ENCODE measurements at regions not wholly inside any gene's neighbourhood (a gene's known extent, or its start where the extent isn't known, plus 50 kb on each side); places are given as distances from the start of the nearest gene placed in this dataset.

DNA sequence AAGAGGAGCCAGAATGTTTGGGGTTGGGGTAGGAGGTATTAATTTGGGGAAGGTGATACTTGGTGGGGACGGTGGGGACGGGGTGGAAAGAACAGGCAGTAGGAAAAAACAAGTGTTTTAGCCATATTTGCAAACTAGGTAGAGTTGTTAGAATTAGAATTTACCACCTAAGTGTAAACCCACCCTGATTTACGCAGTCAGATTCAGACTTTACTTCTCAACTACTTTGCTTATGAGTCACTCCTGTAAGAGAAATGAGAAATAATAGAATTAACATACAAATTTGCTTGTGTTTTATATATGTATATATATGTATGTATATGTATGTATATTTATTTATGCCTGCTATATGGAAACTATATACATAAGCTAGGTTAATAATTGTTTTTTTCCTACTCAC lies 1168.2 kb upstream of the ZEB2 start:
- Histone ChIP-seq H3K27ac (ENCODE audit: low read depth, low read length) (no peak overlapping the region), H3K27me3 (ENCODE audit: control insufficient read depth, insufficient read depth, low read length) (no peaks in the 10 kb centered on the region), H3K4me1 (ENCODE audit: control insufficient read depth, insufficient read depth, low read length) (no peaks in the 10 kb centered on the region), H3K36me3 (ENCODE audit: control insufficient read depth, insufficient read depth, low read length) (no peaks in the 10 kb centered on the region), H3K9ac (ENCODE audit: low read length) (no peak overlapping the region), H3K4me3 (ENCODE audit: low read length) (no peak overlapping the region)

DNA sequence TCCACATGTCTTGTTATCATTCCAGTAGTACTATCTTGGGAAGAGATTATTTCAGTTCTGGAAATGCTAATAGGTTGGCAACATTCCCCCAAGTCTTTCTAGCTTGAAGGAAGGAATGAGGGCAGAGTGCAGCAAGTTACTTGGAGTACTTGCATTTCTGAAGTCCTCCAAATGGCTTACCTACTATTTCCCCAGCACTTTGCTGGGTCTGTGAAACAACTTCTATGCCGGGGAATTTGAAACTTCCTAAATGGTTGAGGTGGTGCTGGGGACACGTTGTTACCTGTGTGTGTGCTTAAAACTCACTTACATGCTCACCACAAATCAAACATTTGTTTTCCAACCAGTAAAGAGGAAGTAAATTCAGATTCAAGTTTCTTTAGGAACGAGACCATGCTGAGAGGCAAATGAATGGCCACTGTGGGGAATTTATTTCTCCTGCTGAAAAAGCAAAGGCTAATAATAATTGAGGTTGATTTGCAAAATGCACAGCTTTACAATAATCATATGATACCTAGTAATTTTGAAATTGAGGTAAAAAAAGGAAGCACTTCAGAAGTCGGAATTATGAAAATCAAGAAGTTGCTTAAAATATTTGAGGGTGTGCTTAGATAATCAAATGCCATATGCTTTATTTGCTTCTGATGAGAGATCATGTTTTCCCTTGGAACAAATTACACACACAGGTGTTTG lies 1167.7 kb upstream of the ZEB2 start:
- Histone ChIP-seq H3K27ac (ENCODE audit: low read depth, low read length) (no peak overlapping the region), H3K27me3 (ENCODE audit: control insufficient read depth, insufficient read depth, low read length) (no peaks in the 10 kb centered on the region), H3K4me3 (ENCODE audit: low read length) (no peak overlapping the region), H3K9ac (ENCODE audit: low read length) (no peak overlapping the region), H3K4me1 (ENCODE audit: control insufficient read depth, insufficient read depth, low read length) (no peaks in the 10 kb centered on the region), H3K36me3 (ENCODE audit: control insufficient read depth, insufficient read depth, low read length) (no peaks in the 10 kb centered on the region)

DNA sequence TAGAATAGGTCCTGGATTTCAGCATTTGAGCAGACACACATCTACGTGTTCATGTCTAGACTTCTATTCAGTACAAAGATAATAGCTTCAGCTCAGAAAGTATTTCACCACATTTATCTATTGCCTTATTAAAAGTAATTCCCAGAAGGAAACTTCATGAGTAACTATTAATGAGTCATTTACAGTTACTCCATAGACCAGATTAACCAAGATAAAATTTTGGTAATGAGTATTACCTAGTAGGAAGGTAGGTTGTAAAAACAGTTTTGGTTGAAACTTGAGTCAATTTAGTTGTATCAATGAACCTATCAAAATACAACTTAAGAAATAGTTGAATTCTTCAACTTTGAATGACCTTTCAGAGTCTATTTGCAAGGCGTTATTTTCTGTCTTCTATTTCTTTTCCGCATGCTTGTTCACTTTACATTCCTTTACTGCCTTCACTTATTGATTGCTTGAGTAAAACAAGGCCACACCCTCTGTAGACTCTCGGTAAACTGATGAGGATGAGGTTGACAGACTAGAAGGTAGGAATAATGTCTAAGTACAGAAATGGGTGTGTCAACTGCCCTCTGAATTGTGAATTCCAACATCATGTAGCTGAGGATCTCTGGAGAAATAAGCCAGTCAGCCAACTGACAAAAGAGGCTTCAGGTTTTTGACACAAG lies 1165.6 kb upstream of the ZEB2 start:
- Histone ChIP-seq H3K9ac (ENCODE audit: low read length) (no peak overlapping the region), H3K4me3 (ENCODE audit: low read length) (no peak overlapping the region), H3K27me3 (ENCODE audit: control insufficient read depth, insufficient read depth, low read length) (no peaks in the 10 kb centered on the region), H3K36me3 (ENCODE audit: control insufficient read depth, insufficient read depth, low read length) (no peaks in the 10 kb centered on the region), H3K4me1 (ENCODE audit: control insufficient read depth, insufficient read depth, low read length) (no peaks in the 10 kb centered on the region), H3K27ac (ENCODE audit: low read depth, low read length) (no peak overlapping the region)

DNA sequence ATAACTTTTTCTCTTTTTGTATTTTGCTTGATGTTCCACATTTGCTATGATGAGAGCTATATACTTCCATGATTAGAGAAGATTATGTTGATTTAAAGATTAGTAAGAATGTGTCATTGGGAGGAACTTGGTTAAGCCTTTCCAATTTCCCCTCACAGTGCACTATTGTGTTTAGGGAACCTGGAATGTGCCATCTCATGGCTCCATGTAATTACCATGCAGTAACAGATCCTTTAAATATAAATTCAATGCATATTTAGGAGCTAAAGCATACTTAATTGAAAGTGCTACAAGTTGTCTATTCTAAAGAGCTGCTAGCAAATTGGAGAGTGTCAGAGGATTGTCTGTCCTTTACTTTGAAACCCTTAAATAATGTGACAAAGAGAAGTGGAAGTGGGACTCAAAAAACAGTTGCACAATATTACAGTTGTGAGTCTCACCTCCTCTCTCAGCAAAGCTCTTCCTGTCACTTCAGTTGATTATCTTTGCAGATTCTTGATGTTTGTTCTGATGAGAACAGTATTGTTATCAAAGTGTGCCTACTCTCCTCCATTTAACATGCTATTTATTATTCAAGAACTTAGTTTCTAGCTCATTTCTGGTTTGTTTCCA lies 1162.7 kb upstream of the ZEB2 start:
- H3K36me3 ChIP-seq (ENCODE audit: control insufficient read depth, insufficient read depth, low read length) = no peaks in the 10 kb centered on the region
- no peak overlapping the region for H3K9ac ChIP-seq (ENCODE audit: low read length)
- no peaks in the 10 kb centered on the region for H3K4me1 ChIP-seq (ENCODE audit: control insufficient read depth, insufficient read depth, low read length)
- no peak overlapping the region for H3K27ac ChIP-seq (ENCODE audit: low read depth, low read length)
- no peaks in the 10 kb centered on the region for H3K27me3 ChIP-seq (ENCODE audit: control insufficient read depth, insufficient read depth, low read length)
- no peak overlapping the region for H3K4me3 ChIP-seq (ENCODE audit: low read length)

DNA sequence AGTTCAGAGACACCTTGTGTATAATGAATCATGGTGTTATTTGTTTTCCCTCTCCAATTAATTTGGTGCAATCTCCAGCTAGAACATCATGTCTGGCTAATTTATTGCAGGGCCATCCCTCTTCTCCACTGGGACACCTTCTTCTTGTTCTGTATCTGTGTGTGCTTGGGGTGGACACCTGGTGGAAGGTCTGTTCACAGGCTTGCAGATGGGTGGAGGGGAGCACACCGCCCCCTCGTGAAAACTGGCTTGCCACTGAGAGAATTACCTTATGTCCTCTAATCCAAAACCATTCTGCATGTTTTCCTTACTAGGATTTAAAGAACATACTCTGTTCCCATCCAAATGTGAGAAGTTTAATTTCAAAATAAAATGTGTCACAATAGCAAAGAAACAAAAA lies 1160.4 kb upstream of the ZEB2 start:
- Histone ChIP-seq H3K4me3 (ENCODE audit: low read length) (no peak overlapping the region), H3K36me3 (ENCODE audit: control insufficient read depth, insufficient read depth, low read length) (no peaks in the 10 kb centered on the region), H3K27me3 (ENCODE audit: control insufficient read depth, insufficient read depth, low read length) (no peaks in the 10 kb centered on the region), H3K4me1 (ENCODE audit: control insufficient read depth, insufficient read depth, low read length) (no peaks in the 10 kb centered on the region), H3K9ac (ENCODE audit: low read length) (no peak overlapping the region), H3K27ac (ENCODE audit: low read depth, low read length) (no peak overlapping the region)

DNA sequence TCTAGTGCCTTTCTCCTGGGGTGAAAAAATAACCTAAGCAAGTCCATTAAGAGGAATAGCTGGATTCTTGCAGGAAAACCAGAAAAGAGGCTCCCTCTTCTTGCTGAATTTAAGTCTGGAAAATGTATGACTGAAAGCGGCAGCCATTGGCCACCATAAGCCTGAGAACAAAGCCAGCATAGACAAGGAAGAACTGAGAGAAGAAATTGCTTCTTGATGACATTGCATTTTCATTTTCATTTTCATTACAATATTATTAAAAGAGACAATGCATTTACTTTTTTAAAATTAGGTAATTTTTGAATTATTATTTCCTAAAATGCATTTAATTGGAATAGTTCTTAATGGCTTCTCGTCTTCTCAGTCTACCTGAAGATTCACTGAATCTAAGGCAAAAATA lies 1157.5 kb upstream of the ZEB2 start:
- no peaks in the 10 kb centered on the region for H3K36me3 ChIP-seq (ENCODE audit: control insufficient read depth, insufficient read depth, low read length)
- H3K27me3 ChIP-seq (ENCODE audit: control insufficient read depth, insufficient read depth, low read length) = no peaks in the 10 kb centered on the region
- no peak overlapping the region for H3K4me3 ChIP-seq (ENCODE audit: low read length)
- no peak overlapping the region for H3K27ac ChIP-seq (ENCODE audit: low read depth, low read length)
- H3K4me1 ChIP-seq (ENCODE audit: control insufficient read depth, insufficient read depth, low read length) = no peaks in the 10 kb centered on the region
- no peak overlapping the region for H3K9ac ChIP-seq (ENCODE audit: low read length)

DNA sequence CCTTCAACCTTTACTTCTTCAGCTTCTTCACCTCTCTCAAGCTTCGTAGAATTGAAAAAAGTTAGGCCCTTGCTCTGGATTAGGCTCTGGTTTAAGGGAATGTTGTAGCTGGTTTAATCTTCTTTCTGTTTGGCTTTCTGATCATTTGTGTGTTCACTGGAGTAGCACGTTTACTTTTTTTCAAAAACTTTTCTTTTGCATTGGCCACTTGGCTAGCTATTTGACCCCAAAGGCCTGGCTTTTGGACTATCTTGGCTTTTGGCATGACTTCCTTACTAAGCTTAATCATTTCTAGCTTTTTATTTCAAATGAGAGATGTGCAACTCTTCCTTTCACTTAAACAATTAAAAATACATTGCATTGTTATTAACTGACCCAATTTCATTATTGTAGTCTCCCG lies 1154.8 kb upstream of the ZEB2 start:
- no peaks in the 10 kb centered on the region for H3K4me1 ChIP-seq (ENCODE audit: control insufficient read depth, insufficient read depth, low read length)
- no peak overlapping the region for H3K4me3 ChIP-seq (ENCODE audit: low read length)
- H3K36me3 ChIP-seq (ENCODE audit: control insufficient read depth, insufficient read depth, low read length) = no peaks in the 10 kb centered on the region
- H3K27me3 ChIP-seq (ENCODE audit: control insufficient read depth, insufficient read depth, low read length) = no peaks in the 10 kb centered on the region
- H3K27ac ChIP-seq (ENCODE audit: low read depth, low read length) = no peak overlapping the region
- H3K9ac ChIP-seq (ENCODE audit: low read length) = no peak overlapping the region

DNA sequence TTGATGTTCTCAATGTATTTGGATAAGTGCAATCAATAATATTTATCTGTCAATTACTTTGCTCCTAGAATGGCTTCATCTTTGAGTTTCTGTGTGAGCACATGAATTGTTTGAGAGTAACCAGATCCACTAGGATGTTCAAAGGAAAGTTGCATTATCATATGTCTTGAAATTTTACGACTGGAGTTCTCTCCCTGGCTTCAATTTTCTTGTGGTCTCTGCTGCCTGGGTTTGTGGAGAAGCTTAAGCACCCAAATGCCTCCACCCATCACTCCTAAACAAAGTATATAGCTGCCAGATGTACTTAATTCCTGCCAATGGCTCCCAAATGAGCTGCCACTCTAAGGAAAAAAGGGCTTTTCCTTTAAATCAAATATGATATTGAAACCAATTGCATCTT lies 1149.4 kb upstream of the ZEB2 start:
- H3K27ac ChIP-seq (ENCODE audit: low read depth, low read length) = no peak overlapping the region
- no peak overlapping the region for H3K4me3 ChIP-seq (ENCODE audit: low read length)
- no peaks in the 10 kb centered on the region for H3K36me3 ChIP-seq (ENCODE audit: control insufficient read depth, insufficient read depth, low read length)
- no peaks in the 10 kb centered on the region for H3K4me1 ChIP-seq (ENCODE audit: control insufficient read depth, insufficient read depth, low read length)
- no peak overlapping the region for H3K9ac ChIP-seq (ENCODE audit: low read length)
- H3K27me3 ChIP-seq (ENCODE audit: control insufficient read depth, insufficient read depth, low read length) = no peaks in the 10 kb centered on the region

DNA sequence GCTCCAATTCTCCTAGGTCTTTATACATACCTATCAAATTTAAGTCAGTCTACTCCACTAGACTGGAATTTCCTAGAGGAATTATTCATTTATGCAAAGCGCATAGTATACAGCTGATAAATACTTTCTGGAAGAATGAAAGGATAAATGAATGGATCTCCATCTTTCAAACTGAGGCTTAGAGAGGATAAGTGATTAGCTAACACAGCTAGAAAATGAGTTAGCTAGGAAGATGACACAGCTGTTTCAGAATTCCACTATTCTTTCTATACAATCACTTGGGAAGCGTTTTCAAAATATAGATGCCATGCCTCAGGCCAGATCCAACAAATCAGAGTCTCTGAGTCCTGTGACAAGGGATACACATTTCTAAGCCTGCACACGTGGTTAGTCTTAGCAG lies 1146.6 kb upstream of the ZEB2 start:
- H3K9ac ChIP-seq (ENCODE audit: low read length) = no peak overlapping the region
- no peaks in the 10 kb centered on the region for H3K4me1 ChIP-seq (ENCODE audit: control insufficient read depth, insufficient read depth, low read length)
- H3K27me3 ChIP-seq (ENCODE audit: control insufficient read depth, insufficient read depth, low read length) = no peaks in the 10 kb centered on the region
- H3K4me3 ChIP-seq (ENCODE audit: low read length) = no peak overlapping the region
- no peak overlapping the region for H3K27ac ChIP-seq (ENCODE audit: low read depth, low read length)
- no peaks in the 10 kb centered on the region for H3K36me3 ChIP-seq (ENCODE audit: control insufficient read depth, insufficient read depth, low read length)

DNA sequence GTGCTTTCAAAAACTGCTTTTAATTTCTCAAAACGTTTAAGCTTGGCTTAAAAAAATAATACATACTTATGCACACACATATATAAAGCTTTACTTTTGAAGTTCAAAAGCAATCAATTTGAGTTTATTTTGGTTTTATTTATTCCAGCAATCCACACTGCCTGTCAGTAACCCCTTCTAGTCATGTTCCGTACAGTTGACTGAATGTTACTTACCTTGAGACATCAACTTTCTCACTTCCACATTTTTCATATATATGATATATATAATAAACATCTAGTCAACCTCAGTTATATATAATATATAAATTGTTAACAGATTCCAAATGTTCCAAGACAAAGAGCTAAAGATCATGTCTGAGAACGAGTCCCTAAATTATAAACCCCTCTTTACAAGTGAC lies 1137.3 kb upstream of the ZEB2 start:
- Histone ChIP-seq H3K4me3 (ENCODE audit: low read length) (no peak overlapping the region), H3K4me1 (ENCODE audit: control insufficient read depth, insufficient read depth, low read length) (no peaks in the 10 kb centered on the region), H3K9ac (ENCODE audit: low read length) (no peak overlapping the region)

DNA sequence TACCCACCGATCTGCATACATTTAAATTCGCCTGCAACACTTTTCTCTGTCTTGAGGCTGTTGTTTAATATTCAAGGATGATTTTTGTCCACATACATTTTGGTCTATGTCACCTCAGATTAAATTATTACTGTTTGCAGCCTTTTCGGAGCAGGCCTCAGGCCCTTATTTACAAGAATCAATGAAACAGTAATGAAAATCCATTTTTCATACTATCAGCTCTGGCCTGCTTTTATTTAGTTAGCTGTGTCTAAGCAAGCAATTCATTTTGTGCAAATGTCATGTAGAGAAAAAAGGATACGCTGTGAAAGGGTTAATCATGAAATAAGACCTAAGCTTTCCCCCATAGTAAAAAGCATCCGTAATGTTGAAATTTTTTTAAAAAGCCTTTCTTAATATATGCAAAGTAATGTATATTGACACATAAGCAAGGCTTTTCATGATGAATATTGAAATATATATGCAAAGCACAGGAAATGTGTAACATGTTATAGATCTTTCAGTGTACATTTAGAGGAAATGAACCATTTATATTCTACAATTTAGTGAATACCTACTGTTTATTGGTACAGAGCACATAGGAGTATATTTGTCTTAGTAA lies 1135.3 kb upstream of the ZEB2 start:
- Histone ChIP-seq H3K36me3 (ENCODE audit: control insufficient read depth, insufficient read depth, low read length) (no peaks in the 10 kb centered on the region), H3K4me3 (ENCODE audit: low read length) (no peak overlapping the region), H3K9ac (ENCODE audit: low read length) (no peak overlapping the region)

More for the DNA sequence above, 1137.3 kb upstream of the ZEB2 start:
- Histone ChIP-seq H3K27me3 (ENCODE audit: control insufficient read depth, insufficient read depth, low read length) (no peaks in the 10 kb centered on the region), H3K36me3 (ENCODE audit: control insufficient read depth, insufficient read depth, low read length) (no peaks in the 10 kb centered on the region), H3K27ac (ENCODE audit: low read depth, low read length) (no peak overlapping the region)

DNA sequence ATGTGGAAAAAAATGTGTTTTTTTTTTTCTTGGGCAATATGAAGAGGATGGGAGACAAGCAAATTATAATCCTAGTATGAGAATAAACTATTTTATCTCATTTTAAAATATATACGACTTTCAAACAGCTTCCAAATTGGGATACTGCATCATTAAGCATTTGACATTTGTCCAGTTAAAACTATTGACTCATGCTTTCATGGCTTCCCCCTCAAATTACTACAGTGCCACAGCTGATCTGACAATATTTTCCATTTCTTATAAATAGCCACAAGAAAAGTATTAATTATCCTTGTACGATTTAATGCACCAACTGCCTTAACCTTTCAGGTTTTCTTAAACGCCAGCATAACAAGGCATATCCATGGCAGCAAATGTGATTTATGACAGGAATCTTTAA lies 1134.8 kb upstream of the ZEB2 start:
- no peak overlapping the region for H3K27ac ChIP-seq (ENCODE audit: low read depth, low read length)
- no peak overlapping the region for H3K9ac ChIP-seq (ENCODE audit: low read length)
- H3K27me3 ChIP-seq (ENCODE audit: control insufficient read depth, insufficient read depth, low read length) = no peaks in the 10 kb centered on the region
- no peaks in the 10 kb centered on the region for H3K36me3 ChIP-seq (ENCODE audit: control insufficient read depth, insufficient read depth, low read length)
- H3K4me1 ChIP-seq (ENCODE audit: control insufficient read depth, insufficient read depth, low read length) = no peaks in the 10 kb centered on the region
- no peak overlapping the region for H3K4me3 ChIP-seq (ENCODE audit: low read length)

More for the DNA sequence above, 1135.3 kb upstream of the ZEB2 start:
- H3K27ac ChIP-seq (ENCODE audit: low read depth, low read length) = no peak overlapping the region
- no peaks in the 10 kb centered on the region for H3K4me1 ChIP-seq (ENCODE audit: control insufficient read depth, insufficient read depth, low read length)
- no peaks in the 10 kb centered on the region for H3K27me3 ChIP-seq (ENCODE audit: control insufficient read depth, insufficient read depth, low read length)

Data from rectal smooth muscle tissue (tissue), 1 donor.